SK-N-SH (cell line): ENCODE measurements at regions not wholly inside any gene's neighbourhood (a gene's known extent, or its start where the extent isn't known, plus 50 kb on each side); places are given as distances from the start of the nearest gene placed in this dataset.

Experiments
- CTCF ChIA-PET: fragments of 300-600, 350-600 bp; formaldehyde crosslinking; extraction: SDS; loops from one replicate; lab custom pipeline; 2021; lab: Yijun Ruan, JAX
- POLR2A ChIA-PET: fragments of 350-600 bp; sonication (Branson Sonifier 250); formaldehyde crosslinking; extraction: SDS; loops from one replicate; lab custom pipeline; 2020; ENCODE audit warnings: antibody characterized with exemption, inconsistent platforms; lab: Yijun Ruan, JAX
- DNase-seq: peaks from one replicate; pipeline ENCODE4 v3.0.0; 2012
- H2AFZ ChIP-seq: fragments of 200-600 bp; sonication (generic); 2 replicates; pipeline ENCODE4 v1.8.1; 2016; ENCODE audit warnings: antibody characterized with exemption, mild to moderate bottlenecking, low read depth
- H3F3A ChIP-seq: fragments of 200-600 bp; sonication (generic); replicated peaks from 2 replicates; pipeline ENCODE3; 2016; ENCODE audit warnings: antibody characterized with exemption, mild to moderate bottlenecking; ENCODE audit not compliant: insufficient read depth
- H3K27ac ChIP-seq, 2 experiments: fragments of 200-500 bp in 1 of 2; fragments of 200-600 bp in 1 of 2; sonication (Bioruptor generic) in 1 of 2; sonication (generic), shearing (Covaris generic) in 1 of 2; 2 replicates each; pipeline versions ENCODE4 v1.5.1 to v1.6.1; 2014 to 2016; ENCODE audit warnings: low read depth in 2 of 2, inconsistent platforms in 1 of 2, low read length in 1 of 2, mild to moderate bottlenecking in 1 of 2, mixed read lengths in 1 of 2
- H3K27me3 ChIP-seq: fragments of 200-600 bp; sonication (generic), shearing (Covaris generic); 2 replicates; pipeline ENCODE4 v1.6.1; 2016; ENCODE audit warnings: mixed run types; ENCODE audit not compliant: insufficient read depth
- H3K36me3 ChIP-seq, 2 experiments: fragments of 200-500 bp in 1 of 2; fragments of 200-600 bp in 1 of 2; sonication (Bioruptor generic) in 1 of 2; sonication (generic) in 1 of 2; replicated peaks in 1 of 2; 2 replicates each; pipeline versions ENCODE3 to v1.5.1; 2014 to 2016; ENCODE audit warnings: low read length in 1 of 2, mild to moderate bottlenecking in 1 of 2; ENCODE audit not compliant: insufficient read depth in 2 of 2, control insufficient read depth in 1 of 2
- H3K4me1 ChIP-seq, 2 experiments: fragments of 200-500 bp in 1 of 2; fragments of 200-600 bp in 1 of 2; sonication (Bioruptor generic) in 1 of 2; sonication (generic), shearing (Covaris generic) in 1 of 2; 2 replicates each; pipeline versions ENCODE4 v1.5.1 to v1.6.1; 2014 to 2016; ENCODE audit warnings: low read depth in 1 of 2, low read length in 1 of 2, mixed run types in 1 of 2; ENCODE audit not compliant: insufficient read depth in 2 of 2, control insufficient read depth in 1 of 2
- H3K4me2 ChIP-seq: fragments of 200-600 bp; sonication (generic), shearing (Covaris generic); 2 replicates; pipeline ENCODE4 v1.6.1; 2017; ENCODE audit warnings: mixed run types
- H3K4me3 ChIP-seq, 2 experiments: fragments of 200-500 bp in 1 of 2; fragments of 200-600 bp in 1 of 2; sonication (Bioruptor generic) in 1 of 2; sonication (generic), shearing (Covaris generic) in 1 of 2; 2 replicates each; pipeline versions ENCODE4 v1.5.1 to v1.8.1; 2014 to 2016; ENCODE audit warnings: low read depth in 2 of 2, inconsistent platforms in 1 of 2, low read length in 1 of 2, mild to moderate bottlenecking in 1 of 2, mixed read lengths in 1 of 2, moderate library complexity in 1 of 2
- H3K79me2 ChIP-seq: fragments of 200-600 bp; sonication (generic); 2 replicates; pipeline ENCODE4 v1.8.1; 2017; ENCODE audit warnings: mild to moderate bottlenecking; ENCODE audit not compliant: insufficient read depth
- H3K9ac ChIP-seq: fragments of 200-600 bp; sonication (generic); 2 replicates; pipeline ENCODE4 v1.6.1; 2017; ENCODE audit warnings: mixed run types
- H3K9me2 ChIP-seq: fragments of 200-600 bp; sonication (generic); 2 replicates; pipeline ENCODE4 v1.6.1; 2017; ENCODE audit warnings: mixed run types
- H3K9me3 ChIP-seq: fragments of 200-600 bp; sonication (generic); 2 replicates; pipeline ENCODE4 v1.6.1; 2017; ENCODE audit warnings: mixed run types, mild to moderate bottlenecking, moderate library complexity
- H4K20me1 ChIP-seq: fragments of 200-600 bp; sonication (generic); 2 replicates; pipeline ENCODE4 v1.6.1; 2017; ENCODE audit warnings: mild to moderate bottlenecking, mixed run types; ENCODE audit not compliant: insufficient read depth
- CHD2 ChIP-seq: fragments of 150-350 bp; IDR thresholded peaks from 2 replicates; pipeline ENCODE4 v1.6.1; 2018; ENCODE audit warnings: low read length; ENCODE audit not compliant: partially characterized antibody
- FOSL2 ChIP-seq: IDR thresholded peaks from 2 replicates; pipeline ENCODE4 v1.4.0; 2012; ENCODE audit warnings: low read depth, mild to moderate bottlenecking, moderate library complexity, borderline replicate concordance
- FOXM1 ChIP-seq: IDR thresholded peaks from 2 replicates; pipeline ENCODE4 v1.4.0; 2012; ENCODE audit warnings: low read depth, mild to moderate bottlenecking
- GATA2 ChIP-seq: sonication (generic); formaldehyde crosslinking; IDR thresholded peaks from 2 replicates; pipeline ENCODE4 v1.5.0; 2020; ENCODE audit warnings: mild to moderate bottlenecking, missing genetic modification reagents
- IRF3 ChIP-seq: fragments of 150-350 bp; IDR thresholded peaks from 2 replicates; pipeline ENCODE4 v1.6.1; 2016; ENCODE audit warnings: mild to moderate bottlenecking, low read depth, low read length
- MAX ChIP-seq: IDR thresholded peaks from 2 replicates; pipeline ENCODE4 v1.4.0; 2012; ENCODE audit warnings: low read depth
- MEF2A ChIP-seq: IDR thresholded peaks from 2 replicates; pipeline ENCODE4 v1.4.0; 2012; ENCODE audit warnings: low read depth, borderline replicate concordance
- MXI1 ChIP-seq: IDR thresholded peaks from 2 replicates; pipeline ENCODE4 v1.6.1; 2012; ENCODE audit warnings: mild to moderate bottlenecking, low read depth, low read length, improper control_type of control experiment
- RFX5 ChIP-seq: IDR thresholded peaks from 2 replicates; pipeline ENCODE4 v1.6.1; 2012; ENCODE audit warnings: mild to moderate bottlenecking, improper control_type of control experiment, low read length
- TCF12 ChIP-seq: IDR thresholded peaks from 2 replicates; pipeline ENCODE4 v1.4.0; 2012
- USF1 ChIP-seq: IDR thresholded peaks from 2 replicates; pipeline ENCODE4 v1.4.0; 2012; ENCODE audit warnings: low read depth, borderline replicate concordance
- USF2 ChIP-seq: fragments of 150-350 bp; IDR thresholded peaks from 2 replicates; pipeline ENCODE4 v1.6.1; 2017; ENCODE audit warnings: antibody characterized with exemption, low read length, low read depth, borderline replicate concordance
- YY1 ChIP-seq: IDR thresholded peaks from 2 replicates; pipeline ENCODE4 v1.4.0; 2012; ENCODE audit warnings: low read depth, mild to moderate bottlenecking
- WGBS: methylation state at CpG from one replicate; pipeline ENCODE4 v1.1.6; 2017; ENCODE audit warnings: low lambda C conversion rate; 5-methylcytosine and 5-hydroxymethylcytosine counted together

- H2AFZ ChIP-seq, result no peak overlapping the region
- H3K9me2 ChIP-seq, result no peaks in the 10 kb centered on the region
- no peaks in the 10 kb centered on the region for H3F3A ChIP-seq
- DNase-seq, result no peak
- H3K27ac ChIP-seq, result no peak overlapping the region
- WGBS, result 5% methylated on average over 5 of the region's 5 CpGs
- H4K20me1 ChIP-seq, result no peaks in the 10 kb centered on the region
- H3K9ac ChIP-seq, result no peak overlapping the region
- H3K9me3 ChIP-seq, result no peaks in the 10 kb centered on the region
- no peaks in the 10 kb centered on the region; a peak in 1 of 4 replicates for H3K4me1 ChIP-seq
- no peaks in the 10 kb centered on the region for H3K36me3 ChIP-seq
- no peak overlapping the region for H3K4me3 ChIP-seq
- TF ChIP-seq MEF2A, result no peak
- no peak overlapping the region for H3K4me2 ChIP-seq
- H3K79me2 ChIP-seq, result no peaks in the 10 kb centered on the region
- ChIA-PET POLR2A (no interaction called here), CTCF (no interaction called here)
- peaks cover 20% of the 10 kb centered on the region; the same call in 1 of the 2 replicates for H3K27me3 ChIP-seq
These were observed 295.2 kb downstream of the VGLL3 start for GRCh38 chr3:86695752-86696151.

GRCh38 chr3:86673991-86674390, 317.0 kb downstream of the VGLL3 start:
- H3K4me2 ChIP-seq, result no peak overlapping the region
- no peaks in the 10 kb centered on the region for H3K4me1 ChIP-seq
- TF ChIP-seq GATA2 (CRISPR knock-in tag) (no peak), MAX (no peak), FOXM1 (no peak), YY1 (no peak), FOSL2 (no peak), MXI1 (no peak), USF2 (no peak), RFX5 (no peak), IRF3 (no peak), USF1 (no peak), CHD2 (no peak), MEF2A (no peak), TCF12 (no peak)
- no peaks in the 10 kb centered on the region for H3K79me2 ChIP-seq
- H3K9me3 ChIP-seq, result no peaks in the 10 kb centered on the region
- H3K27ac ChIP-seq, result no peak overlapping the region
- no peaks in the 10 kb centered on the region for H3K27me3 ChIP-seq
- H3K36me3 ChIP-seq, result no peaks in the 10 kb centered on the region
- DNase-seq, result no peak
- no peak overlapping the region for H3K9ac ChIP-seq
- ChIA-PET CTCF (no interaction called here), POLR2A (no interaction called here)
- H3K4me3 ChIP-seq, result no peak overlapping the region
- no peak overlapping the region for H2AFZ ChIP-seq
- no peaks in the 10 kb centered on the region for H3F3A ChIP-seq
- no peaks in the 10 kb centered on the region for H4K20me1 ChIP-seq
- no peaks in the 10 kb centered on the region for H3K9me2 ChIP-seq
